SH-SY5Y (cell line): ENCODE measurements at regions not wholly inside any gene's neighbourhood (a gene's known extent, or its start where the extent isn't known, plus 50 kb on each side); places are given as distances from the start of the nearest gene placed in this dataset.

Experiments used
- GATA2 ChIP-seq: IDR thresholded peaks from 2 replicates; pipeline ENCODE4 v1.6.1; 2011; ENCODE audit warnings: mild to moderate bottlenecking, low read depth, low read length
- GATA3 ChIP-seq: IDR thresholded peaks from 2 replicates; pipeline ENCODE4 v1.6.1; 2011; ENCODE audit warnings: low read depth, mild to moderate bottlenecking, low read length, moderate library complexity

DNA sequence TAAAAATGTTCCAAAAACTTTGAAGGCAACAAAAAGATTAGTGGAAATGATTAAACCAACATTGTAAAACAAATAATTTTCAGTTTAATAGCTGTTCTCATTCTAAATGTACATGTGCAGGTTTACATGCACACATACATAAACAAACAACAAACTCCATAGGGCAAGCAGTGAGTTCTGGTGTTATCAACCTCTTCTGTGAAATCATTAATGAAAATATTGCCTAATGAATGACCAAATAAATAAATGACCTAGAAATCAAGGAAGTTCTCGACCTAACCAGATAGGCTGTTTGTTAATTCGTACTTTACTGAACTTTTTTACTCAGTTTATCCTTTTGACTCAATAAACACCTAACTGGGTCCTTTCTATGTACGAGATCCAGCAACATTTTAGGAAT is 165.5 kb upstream of the RORB start:
- TF ChIP-seq GATA2 (no peak), GATA3 (no peak)
